ENCODE measurements at regions not wholly inside any gene's neighbourhood (a gene's known extent, or its start where the extent isn't known, plus 50 kb on each side); places are given as distances from the start of the nearest gene placed in this dataset.

DNA sequence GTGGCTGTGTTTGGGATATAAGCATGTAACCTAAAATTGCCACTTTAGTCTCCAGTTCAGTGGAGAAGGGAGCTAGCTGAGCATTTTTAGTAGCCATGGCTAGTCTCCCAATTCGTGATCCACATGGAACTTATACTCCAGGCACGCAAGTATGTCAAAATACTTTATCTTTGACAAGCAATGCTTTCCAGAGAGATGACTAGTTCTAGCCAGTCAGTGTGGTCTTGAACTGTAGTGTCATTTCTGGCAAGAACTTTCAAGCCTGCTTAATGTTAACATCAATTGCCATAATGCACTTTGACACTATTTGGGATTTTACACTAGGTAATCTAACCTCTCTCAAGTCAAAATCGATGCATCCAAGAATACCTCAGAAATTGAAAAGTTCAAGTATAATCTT, 660.0 kb downstream of the PTPRC start:
- DNase-seq: no peak

DNA sequence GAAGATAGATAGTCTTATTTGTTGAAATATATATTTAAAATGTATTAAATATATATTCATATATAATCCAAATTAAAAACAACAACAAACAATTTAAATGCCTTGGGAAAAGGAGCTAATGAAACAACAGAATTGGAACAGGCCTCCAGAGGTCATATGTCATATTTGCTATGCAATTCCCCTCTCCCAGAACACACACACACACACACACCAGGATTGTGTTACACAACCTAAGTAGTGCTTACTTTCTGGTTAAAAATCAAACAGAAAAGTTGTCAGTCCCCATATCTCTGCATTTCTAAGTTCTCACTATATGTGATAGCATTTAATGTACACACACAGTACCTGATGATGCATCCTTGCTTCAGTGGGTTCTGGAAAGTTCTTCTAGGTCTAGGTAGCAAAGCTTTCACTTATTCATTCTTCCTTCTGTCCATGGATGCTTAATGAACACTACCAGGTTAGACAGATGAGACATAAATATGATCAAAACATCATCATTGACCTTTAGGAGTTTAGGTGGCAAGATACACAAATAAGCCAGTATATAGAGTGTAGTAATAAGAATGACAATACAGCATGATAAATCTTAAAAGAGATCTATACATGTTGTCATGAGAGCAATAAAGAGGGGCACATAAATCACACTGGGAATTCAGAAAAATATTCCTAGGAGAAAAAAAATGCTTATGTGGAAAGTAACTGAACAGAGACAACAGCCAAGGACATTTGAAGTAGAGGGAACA, 662.8 kb downstream of the PTPRC start:
- DNase-seq: no peak

DNA sequence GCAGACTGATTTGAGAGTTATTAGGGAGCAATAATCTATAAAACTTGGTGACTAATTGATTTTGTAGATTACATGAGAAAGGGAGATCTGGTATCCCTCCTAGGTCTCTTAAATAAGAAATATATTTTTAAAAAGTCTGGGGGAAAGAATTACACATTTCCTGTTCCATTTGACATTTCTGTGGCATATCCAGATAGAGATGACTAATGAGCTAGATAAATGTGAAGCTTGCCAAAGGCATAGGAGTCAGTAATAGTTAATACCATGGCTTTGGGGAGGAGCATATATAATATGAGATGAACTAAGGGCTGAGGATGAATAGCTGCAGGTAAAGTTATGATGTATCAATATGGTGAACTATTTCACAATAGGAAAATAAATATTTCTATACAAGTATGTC, 663.7 kb downstream of the PTPRC start:
- DNase-seq: no peak

DNA sequence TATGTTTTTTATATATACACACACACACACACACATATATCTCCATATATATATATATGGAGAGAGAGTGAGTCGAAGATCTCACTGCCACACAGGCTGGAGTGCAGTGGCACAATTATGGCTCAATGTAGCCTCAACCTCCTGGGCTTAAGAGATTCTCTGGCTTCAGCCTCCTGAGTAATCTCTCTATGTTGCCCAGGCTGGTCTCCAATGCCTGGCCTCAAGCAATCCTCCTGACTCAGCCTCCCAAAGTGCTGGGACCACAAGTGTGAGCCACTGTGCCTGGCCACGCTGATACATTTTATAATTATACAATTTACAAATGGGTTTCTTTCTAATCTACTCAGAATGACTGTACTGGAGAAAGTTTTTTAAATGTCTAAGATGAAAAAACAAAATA, 664.2 kb downstream of the PTPRC start:
- no peak for DNase-seq

- no peak for DNase-seq
These were observed 666.2 kb downstream of the PTPRC start for GRCh38 chr1:199305053-199305452.

DNA sequence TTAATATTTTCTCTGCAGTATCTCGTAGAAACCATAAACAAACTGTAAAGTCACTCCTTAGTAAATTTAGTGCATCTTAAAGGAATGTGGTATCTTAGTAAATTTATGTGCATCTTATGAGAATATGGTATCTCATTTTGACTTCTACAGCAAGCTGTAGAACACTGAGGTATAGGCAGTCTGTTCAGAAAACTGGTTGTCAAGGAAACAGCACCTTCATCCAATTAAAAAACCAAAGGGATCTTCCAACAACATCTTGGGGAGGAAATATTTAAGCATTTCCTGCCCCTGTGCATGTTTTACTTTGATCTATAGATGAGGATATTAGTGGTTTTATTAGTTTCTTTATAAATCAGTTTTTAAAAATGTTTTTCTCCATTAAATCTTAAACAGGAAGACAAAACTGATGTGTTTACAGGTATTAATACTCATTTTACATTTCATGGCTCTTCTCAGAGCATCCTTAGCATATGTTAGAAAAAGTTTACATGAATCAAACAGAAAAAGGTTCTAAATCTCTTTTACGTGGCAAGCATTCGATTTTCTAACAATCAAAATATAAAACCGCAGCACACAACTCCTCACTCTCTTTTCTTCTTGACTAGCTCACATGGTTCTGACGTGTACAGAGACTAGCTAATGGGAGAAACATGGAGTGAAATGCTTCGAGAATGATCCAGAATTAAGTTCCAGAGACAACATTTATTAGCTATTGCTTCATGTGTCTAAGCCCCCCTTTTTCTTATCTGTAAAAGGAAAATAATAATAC, 668.8 kb downstream of the PTPRC start:
- DNase-seq: no peak

- DNase-seq: no peak
These were observed 669.6 kb downstream of the PTPRC start for GRCh38 chr1:199308349-199308846.

DNA sequence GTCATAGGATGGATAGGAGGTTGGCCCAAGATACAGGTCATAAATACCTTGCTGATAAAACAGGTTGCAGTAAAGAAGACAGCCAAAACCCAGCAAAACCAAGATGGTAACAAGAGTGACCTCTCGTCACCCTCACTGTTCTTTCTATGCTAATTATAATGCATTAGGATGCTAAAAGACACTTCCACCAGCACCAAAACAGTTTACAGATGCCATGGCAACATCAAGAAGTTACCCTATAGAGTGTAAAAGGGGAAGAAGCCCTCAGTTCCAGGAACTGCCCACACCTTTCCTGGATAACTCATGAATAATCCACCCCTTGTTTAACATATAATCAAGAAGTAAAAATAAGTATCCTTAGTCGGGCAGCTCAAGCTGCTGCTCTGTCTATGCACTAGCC, 671.9 kb downstream of the PTPRC start:
- no peak for DNase-seq

DNA sequence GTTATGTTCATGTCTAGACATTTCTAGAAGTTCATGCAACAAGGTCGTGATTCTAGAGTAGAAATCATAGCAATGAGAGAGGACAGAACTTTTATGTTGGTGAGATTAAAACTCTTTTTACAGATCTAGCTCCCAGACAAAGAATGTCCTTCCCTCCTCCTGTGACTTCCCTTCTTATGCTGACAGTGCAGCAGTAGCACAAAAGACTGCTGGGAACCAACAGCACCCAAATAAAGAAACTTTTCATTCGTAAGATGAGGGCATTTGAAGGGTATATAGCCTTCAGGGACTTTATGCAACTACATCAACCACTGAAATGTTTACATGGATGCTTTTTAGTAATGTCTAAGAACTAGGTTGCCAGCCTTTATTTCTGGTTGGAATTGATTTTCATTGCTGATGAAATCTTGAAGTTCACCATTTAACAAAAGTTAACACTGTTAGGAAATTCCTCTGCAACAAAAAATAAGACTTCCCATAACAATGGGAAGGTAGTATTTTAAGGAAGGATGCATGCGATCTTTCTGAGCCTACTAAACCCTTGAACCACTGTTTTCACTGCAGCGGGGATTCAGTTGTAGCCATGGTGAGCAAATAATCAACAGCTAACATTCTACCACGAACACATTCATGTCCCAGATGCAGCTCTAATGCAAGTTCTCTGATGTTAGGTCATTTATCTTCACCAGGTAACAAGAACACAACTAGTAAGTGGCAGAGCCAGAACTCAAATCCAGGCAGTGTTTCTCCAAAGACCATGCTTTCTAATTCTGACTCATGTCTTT, 672.8 kb downstream of the PTPRC start:
- DNase-seq: no peak

DNA sequence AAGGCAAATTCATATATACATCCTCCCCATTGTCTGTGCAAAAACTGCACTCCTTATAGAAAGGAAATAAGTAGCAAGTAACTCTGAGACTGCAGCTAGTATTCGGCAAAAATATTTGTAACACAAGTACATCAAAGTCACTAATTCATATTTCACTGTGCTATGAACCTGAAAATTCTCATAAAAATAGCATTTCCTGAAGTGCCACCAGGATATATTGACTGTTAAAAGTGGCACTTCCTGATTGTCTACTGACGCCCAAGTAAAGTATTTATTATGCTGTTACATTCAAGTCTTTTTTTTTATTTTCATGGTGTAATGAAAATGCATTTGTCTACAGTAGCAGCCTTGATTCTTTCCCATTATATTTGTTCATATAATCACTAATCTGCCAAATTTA, 673.8 kb downstream of the PTPRC start:
- no peak for DNase-seq

DNA sequence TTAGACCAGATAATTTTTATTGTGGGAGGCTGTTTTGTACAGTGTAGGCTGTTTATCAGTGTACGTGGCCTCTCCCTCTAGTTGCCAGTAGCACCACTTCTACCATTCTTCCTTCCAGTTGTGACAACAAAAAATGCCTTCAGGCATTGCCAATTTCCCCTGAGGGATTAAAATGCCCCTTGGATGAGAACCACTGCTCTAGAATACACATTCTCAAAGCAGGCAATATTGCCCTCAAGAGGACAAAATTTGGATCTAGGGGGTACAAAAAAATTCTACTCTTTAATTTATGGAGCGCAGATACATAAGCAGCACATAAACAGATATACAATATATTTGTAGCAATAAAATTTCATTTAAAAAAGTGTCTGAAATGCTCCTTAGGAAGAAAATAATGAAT, 674.6 kb downstream of the PTPRC start:
- DNase-seq: no peak

DNA sequence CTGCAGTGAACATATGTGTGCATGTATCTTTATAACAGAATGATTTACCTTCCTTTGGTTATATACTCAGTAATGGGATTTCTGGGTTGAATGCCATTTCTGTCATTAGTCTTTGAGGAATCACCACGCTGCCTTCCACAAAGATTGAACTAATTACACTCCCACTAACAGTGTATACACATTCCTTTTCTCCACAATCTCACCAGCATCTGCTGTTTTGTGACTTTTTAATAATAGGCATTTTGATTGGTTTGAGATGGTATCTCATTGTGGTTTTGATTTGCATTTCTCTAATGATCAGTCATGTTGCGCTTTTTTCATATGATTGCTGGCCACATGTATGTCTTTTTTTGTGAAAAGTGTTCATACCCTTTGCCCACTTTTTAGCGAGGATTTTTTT, 680.5 kb downstream of the PTPRC start:
- DNase-seq: no peak

- no peak for DNase-seq
These were observed 683.4 kb downstream of the PTPRC start for GRCh38 chr1:199322278-199322677.

GRCh38 chr1:199333180-199333579, 694.3 kb upstream of the NR5A2 start:
- no peak for DNase-seq

- no peak for DNase-seq
These were observed 692.0 kb upstream of the NR5A2 start for GRCh38 chr1:199335496-199335895.

DNA sequence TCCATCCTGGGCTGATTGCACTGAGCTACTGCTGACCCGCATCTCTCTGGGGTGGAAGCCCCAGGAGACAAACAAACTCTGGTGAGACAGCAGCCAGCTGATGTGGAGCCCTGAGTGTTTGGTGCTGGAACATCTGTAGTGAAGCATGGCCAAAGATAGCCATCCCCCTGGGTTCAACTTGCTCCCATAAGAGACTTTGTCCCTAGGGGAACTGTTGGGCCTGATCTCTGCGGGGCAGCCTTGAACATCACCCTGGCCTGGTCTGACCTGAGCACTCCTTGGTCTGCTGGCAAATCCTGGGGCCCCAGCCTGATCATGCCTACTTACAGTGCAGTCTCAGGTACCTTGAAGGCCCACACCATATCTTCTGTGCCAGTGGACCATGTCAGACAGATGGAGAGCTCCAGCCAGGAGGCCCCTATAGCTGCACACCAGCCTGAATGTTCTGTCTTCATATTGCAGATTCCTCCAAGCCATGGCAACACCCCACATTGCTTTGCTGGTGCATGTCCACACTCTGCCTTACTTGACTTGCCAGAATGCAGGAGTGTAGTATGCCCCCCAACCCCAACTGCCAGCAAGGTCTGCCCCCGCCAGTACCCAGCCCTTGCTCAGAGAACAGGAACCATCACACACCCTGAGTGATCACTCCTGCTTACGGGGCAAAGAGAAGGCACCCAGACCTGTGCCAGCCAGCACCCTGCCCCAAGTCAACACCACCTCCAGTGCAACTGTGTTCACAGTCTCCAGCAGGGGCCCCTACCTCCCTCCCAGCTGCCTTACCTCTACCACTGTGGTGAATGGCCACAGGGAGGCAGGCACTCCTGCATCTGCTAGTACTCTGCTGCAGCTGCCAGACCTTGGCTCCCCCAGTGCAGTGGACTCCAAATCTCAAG, 690.5 kb upstream of the NR5A2 start:
- DNase-seq: no peak

DNA sequence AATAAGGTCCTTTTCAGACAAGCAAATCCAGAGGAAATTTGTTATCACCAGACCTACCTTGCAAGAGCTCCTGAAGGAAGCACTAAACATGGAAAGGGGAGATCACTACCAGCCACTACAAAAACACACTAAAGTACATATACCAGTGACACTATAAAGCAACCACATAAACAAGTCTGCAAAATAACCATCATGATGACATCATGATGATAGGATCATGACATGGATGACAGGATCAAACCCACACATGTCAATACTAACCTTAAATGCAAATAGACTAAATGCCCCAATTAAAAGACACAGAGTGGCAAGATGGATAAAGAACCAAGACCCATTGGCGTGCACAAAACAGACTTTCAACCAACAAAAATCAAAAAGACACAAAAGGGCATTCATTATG, 688.8 kb upstream of the NR5A2 start:
- DNase-seq: no peak

- DNase-seq: no peak
These were observed 675.2 kb upstream of the NR5A2 start for GRCh38 chr1:199352351-199352750.

- DNase-seq: no peak
These were observed 673.6 kb upstream of the NR5A2 start for GRCh38 chr1:199353906-199354305.

GRCh38 chr1:199356561-199356960, 670.9 kb upstream of the NR5A2 start:
- DNase-seq: no peak

GRCh38 chr1:199357599-199357998, 669.9 kb upstream of the NR5A2 start:
- DNase-seq: no peak

GRCh38 chr1:199362996-199363395, 664.5 kb upstream of the NR5A2 start:
- no peak for DNase-seq

DNA sequence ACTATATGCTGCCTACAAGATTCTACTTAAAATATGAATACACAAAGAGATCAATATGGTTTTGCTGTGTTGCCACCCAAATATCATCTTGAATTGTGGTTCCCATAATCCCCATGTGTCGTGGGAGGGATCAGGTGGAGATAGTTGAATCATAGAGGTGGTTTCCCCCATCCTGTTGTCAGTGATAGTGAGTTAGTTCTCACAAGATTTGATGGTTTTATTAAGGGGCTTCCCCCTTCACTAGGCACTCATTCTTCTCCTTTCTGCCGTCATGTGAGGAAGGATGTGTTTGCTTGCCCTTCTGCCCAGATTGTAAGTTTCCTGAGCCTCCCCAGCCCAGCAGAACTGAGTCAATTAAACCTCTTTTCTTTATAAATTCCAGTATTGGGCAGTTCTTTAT, 654.4 kb upstream of the NR5A2 start:
- DNase-seq: no peak

Data from DMS153 (cell line).